ENCODE measurements at regions not wholly inside any gene's neighbourhood (a gene's known extent, or its start where the extent isn't known, plus 50 kb on each side); places are given as distances from the start of the nearest gene placed in this dataset.

- H3K4me3 ChIP-seq (ENCODE audit: control extremely low read depth in 1 of 5, extremely low read depth in 1 of 5, insufficient read depth in 1 of 5, low read depth in 2 of 5, low read length in 4 of 5), result no peak overlapping the region
- ChIA-PET POLR2A (no interaction called here), CTCF (no interaction called here)
- Mint-ChIP-seq H3K4me3 (no peak overlapping the region), H3K4me1 (no peaks in the 10 kb centered on the region), H3K27ac (no peak overlapping the region), H3K27me3 (no peaks in the 10 kb centered on the region), H3K9me3 (ENCODE audit: insufficient read depth) (no peaks in the 10 kb centered on the region)
- no peak for DNase-seq
- no peaks in the 10 kb centered on the region for H4K20me1 ChIP-seq (ENCODE audit: control insufficient read depth, insufficient read depth, low read length, poor library complexity, severe bottlenecking)
- no peaks in the 10 kb centered on the region for H3K27me3 ChIP-seq (replicated peaks in 1 of 4; ENCODE audit: control extremely low read depth in 1 of 4, control insufficient read depth in 3 of 4, insufficient read depth in 4 of 4, low read length in 3 of 4)
- H3K4me1 ChIP-seq (ENCODE audit: control insufficient read depth in 2 of 2, insufficient read depth in 2 of 2, low read length in 2 of 2), result no peaks in the 10 kb centered on the region
- 92% methylated on average over 6 of the region's 7 CpGs for WGBS (ENCODE audit: insufficient coverage)
- TF ChIP-seq CTCF (IDR thresholded peaks at IDR 0.05), result no peak
- TF ChIP-seq EZH2 (IDR thresholded peaks at IDR 0.05; ENCODE audit: borderline replicate concordance, insufficient read depth, low read depth, low read length, poor library complexity, severe bottlenecking), result no peak
- no peaks in the 10 kb centered on the region for H3K9me3 ChIP-seq (ENCODE audit: control extremely low read depth in 1 of 3, control insufficient read depth in 2 of 3, insufficient read depth in 1 of 3, low read length in 2 of 3)
- no peak overlapping the region for H3K27ac ChIP-seq (ENCODE audit: low read length in 2 of 2)
- H2AFZ ChIP-seq (ENCODE audit: insufficient read depth, low read depth, low read length, poor library complexity, severe bottlenecking), result no peak overlapping the region
- H3K9ac ChIP-seq (ENCODE audit: low read length), result no peak overlapping the region
- no peaks in the 10 kb centered on the region for H3K79me2 ChIP-seq (ENCODE audit: control insufficient read depth, insufficient read depth, low read length)
- no peaks in the 10 kb centered on the region for H3K36me3 ChIP-seq (replicated peaks in 1 of 2; ENCODE audit: control extremely low read depth in 1 of 2, control insufficient read depth in 1 of 2, extremely low read depth in 1 of 2, insufficient read depth in 2 of 2, low read length in 1 of 2)
- intact Hi-C loops (cut with micrococcal nuclease), result no loop called here
- ATAC-seq (ENCODE audit: low read depth), result no peak
- H3K4me2 ChIP-seq (replicated peaks; ENCODE audit: low read depth, low read length, poor library complexity, severe bottlenecking), result no peak overlapping the region
These were observed 100.4 kb upstream of the RET start for GRCh38 chr10:42976351-42977031.

- H3K4me3 ChIP-seq (ENCODE audit: control extremely low read depth in 1 of 5, extremely low read depth in 1 of 5, insufficient read depth in 1 of 5, low read depth in 2 of 5, low read length in 4 of 5), result no peak overlapping the region
- WGBS (ENCODE audit: insufficient coverage), result 92% methylated on average over 4 of the region's 5 CpGs
- H3K9me3 ChIP-seq (ENCODE audit: control extremely low read depth in 1 of 3, control insufficient read depth in 2 of 3, insufficient read depth in 1 of 3, low read length in 2 of 3), result no peaks in the 10 kb centered on the region
- no peak overlapping the region for H3K9ac ChIP-seq (ENCODE audit: low read length)
- H3K27me3 ChIP-seq (replicated peaks in 1 of 4; ENCODE audit: control extremely low read depth in 1 of 4, control insufficient read depth in 3 of 4, insufficient read depth in 4 of 4, low read length in 3 of 4), result no peaks in the 10 kb centered on the region
- Mint-ChIP-seq H3K9me3 (ENCODE audit: insufficient read depth) (no peaks in the 10 kb centered on the region), H3K27me3 (no peaks in the 10 kb centered on the region), H3K4me3 (no peak overlapping the region), H3K27ac (no peak overlapping the region), H3K4me1 (no peaks in the 10 kb centered on the region)
- ChIA-PET POLR2A (no interaction called here), CTCF (no interaction called here)
- ATAC-seq (ENCODE audit: low read depth), result no peak
- H2AFZ ChIP-seq (ENCODE audit: insufficient read depth, low read depth, low read length, poor library complexity, severe bottlenecking), result no peak overlapping the region
- intact Hi-C loops (cut with micrococcal nuclease), result no loop called here
- no peak for DNase-seq
- TF ChIP-seq CTCF (IDR thresholded peaks at IDR 0.05) (no peak), EZH2 (IDR thresholded peaks at IDR 0.05; ENCODE audit: borderline replicate concordance, insufficient read depth, low read depth, low read length, poor library complexity, severe bottlenecking) (no peak)
- no peaks in the 10 kb centered on the region for H4K20me1 ChIP-seq (ENCODE audit: control insufficient read depth, insufficient read depth, low read length, poor library complexity, severe bottlenecking)
- H3K36me3 ChIP-seq (replicated peaks in 1 of 2; ENCODE audit: control extremely low read depth in 1 of 2, control insufficient read depth in 1 of 2, extremely low read depth in 1 of 2, insufficient read depth in 2 of 2, low read length in 1 of 2), result no peaks in the 10 kb centered on the region
- H3K79me2 ChIP-seq (ENCODE audit: control insufficient read depth, insufficient read depth, low read length), result no peaks in the 10 kb centered on the region
- H3K4me1 ChIP-seq (ENCODE audit: control insufficient read depth in 2 of 2, insufficient read depth in 2 of 2, low read length in 2 of 2), result no peaks in the 10 kb centered on the region
- H3K4me2 ChIP-seq (replicated peaks; ENCODE audit: low read depth, low read length, poor library complexity, severe bottlenecking), result no peak overlapping the region
- H3K27ac ChIP-seq (ENCODE audit: low read length in 2 of 2), result no peak overlapping the region
These were observed 99.8 kb upstream of the RET start for GRCh38 chr10:42977032-42977416.
